Pons (tissue), 1 donor: ENCODE measurements at regions not wholly inside any gene's neighbourhood (a gene's known extent, or its start where the extent isn't known, plus 50 kb on each side); places are given as distances from the start of the nearest gene placed in this dataset.
"Not testable (repeated sequence)": the region's sequence is repeated elsewhere in the genome, so short reads cannot be mapped to it uniquely, and the experiment has no call there.

Experiments
- DNase-seq: peaks from one replicate; pipeline ENCODE4 v3.0.0-alpha.2; 2016; ENCODE audit warnings: low spot score

DNA sequence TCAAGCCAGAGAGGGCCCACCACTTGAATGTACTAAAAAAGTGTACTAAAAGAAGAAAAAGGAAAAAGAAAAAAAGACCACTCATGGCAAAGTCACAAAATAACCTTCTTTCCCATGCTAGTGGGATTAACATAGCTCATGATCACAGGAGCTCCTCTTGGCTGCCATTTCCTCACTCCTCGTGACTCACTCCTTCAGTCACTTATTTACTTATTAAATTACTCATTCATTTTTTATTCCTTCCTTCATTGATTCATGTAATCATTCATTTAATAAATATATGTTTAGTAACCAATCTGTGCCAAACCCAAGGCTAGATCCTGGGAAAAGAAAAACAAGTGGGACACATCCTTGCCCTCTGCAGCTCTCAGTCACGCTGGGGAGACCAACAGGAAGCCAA is 300.5 kb downstream of the INSIG2 start:
- DNase-seq: no peak

DNA sequence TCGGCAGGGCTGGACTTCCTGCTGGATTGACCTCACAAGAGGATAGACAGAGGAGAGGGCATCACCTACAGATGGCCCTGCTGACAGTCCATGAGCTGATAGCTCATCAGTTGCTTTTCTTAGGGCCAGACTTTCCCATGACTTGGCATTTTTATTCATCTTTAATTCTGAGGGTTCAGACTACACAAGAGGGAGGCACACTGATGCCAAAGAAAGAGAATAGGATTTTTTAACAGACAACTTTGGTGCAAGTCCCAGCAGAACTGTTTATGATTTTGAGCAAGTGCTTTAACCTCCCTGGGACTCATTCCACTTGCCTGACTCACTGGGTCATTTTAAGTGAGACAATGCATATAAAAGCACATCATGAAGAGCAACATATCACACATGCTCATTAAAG is 299.2 kb downstream of the INSIG2 start:
- DNase-seq: no peak

DNA sequence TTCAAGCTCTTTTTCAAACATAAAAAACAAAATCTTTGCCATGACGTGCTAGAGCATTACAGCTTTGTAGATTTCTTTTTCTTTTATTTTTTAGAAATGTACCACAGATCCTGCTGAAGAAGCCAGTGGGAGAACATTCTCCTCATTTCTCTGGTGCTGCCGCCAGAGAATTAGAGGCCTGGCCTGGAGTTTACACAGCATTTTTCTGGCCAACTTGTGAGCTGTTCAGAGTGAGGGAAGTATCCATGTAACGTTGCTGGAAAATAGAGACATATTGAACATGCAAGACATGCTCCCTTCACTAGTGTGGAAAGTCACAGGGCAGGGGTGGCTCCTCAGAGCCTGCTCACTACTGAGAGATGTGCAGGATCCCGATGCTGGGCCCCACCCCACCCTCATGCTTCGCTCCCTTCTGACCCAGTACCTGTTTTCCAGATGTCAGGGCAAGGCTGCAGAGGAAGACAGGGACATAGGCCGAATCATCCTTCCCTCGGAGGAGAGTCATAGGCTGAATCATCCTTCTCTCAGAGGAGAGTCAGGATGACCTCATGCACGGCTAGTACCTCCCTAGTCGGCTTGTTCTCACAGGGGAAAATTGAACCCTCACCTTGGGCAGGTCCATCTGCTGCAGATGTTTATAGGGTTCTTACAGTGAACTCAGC is 298.5 kb downstream of the INSIG2 start:
- no peak for DNase-seq

DNA sequence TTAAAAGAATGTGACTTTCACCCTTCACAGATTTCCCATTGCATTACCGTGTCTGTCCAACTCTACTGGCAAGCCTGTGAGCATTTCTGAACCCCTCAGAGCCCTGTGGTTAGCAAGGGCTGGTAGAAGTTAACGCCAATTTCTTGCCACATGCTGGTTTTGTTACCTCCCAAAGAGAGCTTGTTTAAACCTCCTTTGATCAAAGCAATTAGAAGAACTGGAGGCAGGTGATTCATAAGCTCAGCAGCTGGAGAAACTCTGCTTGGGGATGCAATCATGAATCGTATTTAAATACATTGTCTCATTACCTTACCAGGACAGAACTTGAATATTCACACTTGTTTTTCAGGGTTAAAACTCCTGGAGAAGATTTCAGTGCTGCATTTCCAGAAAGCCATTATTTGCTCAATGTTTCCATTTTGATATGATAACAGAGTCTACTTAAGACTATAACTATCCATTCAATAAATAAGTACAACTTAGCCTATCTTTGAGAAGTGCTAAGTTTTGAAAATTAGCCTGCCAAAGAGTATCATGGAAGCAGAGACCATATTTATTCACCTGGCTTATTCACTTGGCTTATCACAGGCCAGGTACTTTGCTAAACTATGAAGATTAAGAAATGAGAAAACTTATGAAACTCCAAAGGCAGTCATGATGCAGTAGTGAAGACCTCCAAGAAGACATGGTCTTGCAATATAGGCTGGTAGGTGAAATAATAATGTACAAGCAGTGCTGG is 292.8 kb downstream of the INSIG2 start:
- no peak for DNase-seq

DNA sequence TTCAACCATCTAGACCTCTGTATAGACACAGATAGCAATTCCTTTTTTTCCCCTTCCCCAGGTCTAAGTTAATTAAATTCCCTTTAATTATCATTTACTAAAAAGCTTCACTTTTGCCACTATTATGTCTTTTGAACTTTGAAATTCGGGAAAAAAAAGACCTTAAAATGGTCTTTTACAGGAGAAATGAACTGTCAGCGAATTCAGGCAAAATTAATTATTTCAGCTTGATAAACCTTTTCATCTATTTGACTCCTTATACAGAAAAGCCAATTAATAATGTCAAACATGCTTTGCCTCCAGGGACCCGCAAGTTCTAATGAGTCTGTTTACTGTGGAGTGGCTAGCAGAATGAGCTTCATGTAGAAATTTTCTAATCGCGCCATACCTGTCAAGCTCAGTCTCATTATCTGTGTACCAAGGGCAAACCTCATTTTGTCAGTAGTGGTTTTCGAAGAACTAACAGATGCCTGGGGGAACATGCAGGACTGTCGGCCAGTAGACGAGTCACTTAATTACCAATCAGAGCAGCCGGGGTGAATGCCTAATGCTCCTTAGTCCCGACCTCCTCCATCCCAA is 287.7 kb downstream of the INSIG2 start:
- no peak for DNase-seq

DNA sequence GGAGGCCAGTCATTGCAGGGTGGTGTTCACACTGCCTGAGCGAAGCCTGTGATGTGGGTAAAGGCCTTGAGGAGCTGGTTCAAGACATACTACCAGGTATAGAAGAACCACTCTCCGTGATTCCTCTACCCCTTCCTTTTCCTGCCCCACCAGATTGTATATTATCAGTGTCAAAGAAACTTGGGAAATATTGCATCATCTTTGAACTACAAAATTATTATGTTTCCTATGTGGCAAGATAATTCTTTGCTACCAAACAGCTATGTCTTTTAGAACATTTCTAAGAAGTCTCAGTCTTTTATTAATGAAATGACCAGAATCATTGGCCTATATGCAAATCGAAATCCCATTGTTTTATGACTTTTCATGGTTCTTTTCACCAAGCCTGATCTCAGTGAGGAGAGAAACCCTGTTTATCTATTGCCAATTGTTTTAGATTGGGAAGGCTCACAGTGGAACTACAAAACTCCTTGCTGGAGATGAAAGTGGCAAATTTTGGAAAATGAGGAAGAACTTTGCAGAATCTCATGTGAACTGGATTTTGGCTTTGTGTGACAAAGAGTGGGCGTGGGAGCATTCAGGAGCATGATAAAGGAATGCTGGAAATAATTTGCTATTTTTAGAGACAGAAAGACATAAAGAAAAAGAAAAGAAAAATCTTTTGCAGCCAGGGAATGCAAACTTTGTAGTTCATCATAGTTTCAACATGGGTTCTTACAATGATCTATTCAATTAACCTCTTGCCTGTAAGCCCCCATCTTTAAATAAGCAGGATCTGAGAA is 286.9 kb downstream of the INSIG2 start:
- DNase-seq: no peak

DNA sequence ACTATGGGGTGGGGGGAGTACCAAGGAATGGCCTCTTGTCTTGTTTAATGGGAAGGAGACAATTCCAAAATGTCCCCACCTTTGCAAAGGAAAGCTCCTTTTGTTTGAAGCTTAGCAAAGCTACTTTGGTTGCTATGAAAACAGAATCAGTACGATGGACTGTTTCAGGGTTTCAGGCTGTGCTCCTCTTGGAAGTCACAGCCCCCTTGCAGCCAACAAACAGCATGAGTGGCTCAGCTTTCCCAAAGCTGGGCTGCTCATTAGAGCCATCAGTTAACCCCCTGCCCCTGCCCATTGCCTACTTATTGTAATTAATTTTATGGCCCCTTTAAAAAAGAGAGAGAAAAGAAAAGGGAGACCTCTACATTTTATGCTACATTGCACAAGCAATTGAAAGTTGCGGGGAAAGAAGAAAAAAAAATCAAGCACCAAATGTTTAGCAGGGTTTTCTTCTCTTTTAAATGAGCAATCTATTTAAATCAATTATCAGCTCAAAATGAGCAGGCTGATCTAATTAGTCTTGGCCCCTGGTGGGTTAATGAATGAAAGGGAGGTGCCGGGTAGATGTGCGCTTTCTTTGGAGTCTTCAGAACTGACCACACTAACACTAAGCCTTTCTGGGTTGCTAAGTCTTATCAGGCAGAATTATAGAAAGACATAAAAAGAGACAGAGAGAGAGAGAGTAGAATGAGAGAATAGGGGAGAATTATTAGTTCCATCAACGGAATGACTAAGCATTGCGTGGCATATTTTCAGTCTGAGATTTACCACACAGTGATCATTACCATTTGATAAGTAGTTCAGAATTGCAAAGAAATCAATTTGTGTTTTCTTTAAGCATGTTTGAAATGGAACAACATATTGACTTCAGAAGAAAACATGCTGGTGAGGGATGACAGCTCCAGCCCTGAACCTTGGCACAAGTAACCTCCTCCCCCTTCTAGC is 284.9 kb downstream of the INSIG2 start:
- no peak for DNase-seq

DNA sequence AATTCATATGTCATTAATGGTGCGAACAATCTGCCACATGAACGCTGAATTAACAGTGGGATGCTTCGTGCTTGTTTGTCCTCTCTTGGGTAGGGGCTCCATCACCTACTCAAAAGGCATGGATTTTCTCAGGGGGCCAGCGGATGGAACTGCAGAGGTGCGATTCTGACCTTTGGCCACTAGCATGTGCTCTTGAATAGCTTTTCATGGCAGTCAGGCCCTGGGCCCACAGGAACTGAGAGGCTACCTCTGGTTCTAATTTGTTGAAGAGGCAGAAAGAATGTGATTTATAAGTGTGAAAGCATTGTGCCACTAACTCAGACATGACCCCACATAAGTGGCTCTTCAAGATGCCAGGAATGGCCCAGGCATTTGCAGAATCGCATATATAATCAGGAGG is 283.2 kb downstream of the INSIG2 start:
- DNase-seq: peak; percentile 15

DNA sequence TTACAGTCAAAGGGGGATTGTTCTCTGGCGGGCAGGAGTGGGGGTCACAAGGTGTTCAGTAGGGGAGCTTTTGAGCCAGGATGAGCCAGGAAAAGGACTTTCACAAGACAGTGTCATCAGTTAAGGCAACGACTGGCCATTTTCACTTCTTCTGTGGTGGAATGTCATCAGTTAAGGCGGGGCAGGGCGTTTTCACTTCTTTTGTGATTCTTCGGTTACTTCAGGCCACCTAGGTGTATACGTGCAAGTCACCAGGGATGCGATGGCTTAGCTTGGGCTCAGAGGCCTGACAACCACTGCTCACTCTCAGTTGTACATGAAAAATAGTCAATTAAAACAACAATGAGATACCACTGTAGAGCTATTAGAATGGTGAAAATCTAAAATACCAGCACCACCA is 281.2 kb downstream of the INSIG2 start:
- DNase-seq: not testable (repeated sequence)

DNA sequence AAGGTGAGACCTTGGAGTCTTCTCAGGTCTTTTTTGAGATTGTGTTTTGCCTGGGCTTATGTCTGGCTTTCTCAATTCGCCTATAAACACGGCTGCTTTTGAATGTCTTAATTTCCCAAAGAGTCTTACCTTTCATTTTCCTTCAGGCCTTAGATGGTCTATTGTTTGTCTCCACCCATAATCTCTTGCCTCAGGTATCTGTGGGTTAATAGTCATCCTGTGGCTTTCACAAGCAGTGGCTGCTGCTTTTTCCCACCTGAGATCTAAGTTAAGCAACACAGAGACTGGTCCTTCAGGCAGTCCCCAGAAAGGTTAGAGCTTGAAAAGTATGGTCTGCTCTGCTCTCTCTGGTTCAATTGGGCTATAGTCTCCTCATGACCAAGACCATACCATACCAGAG is 275.3 kb downstream of the INSIG2 start:
- no peak for DNase-seq

DNA sequence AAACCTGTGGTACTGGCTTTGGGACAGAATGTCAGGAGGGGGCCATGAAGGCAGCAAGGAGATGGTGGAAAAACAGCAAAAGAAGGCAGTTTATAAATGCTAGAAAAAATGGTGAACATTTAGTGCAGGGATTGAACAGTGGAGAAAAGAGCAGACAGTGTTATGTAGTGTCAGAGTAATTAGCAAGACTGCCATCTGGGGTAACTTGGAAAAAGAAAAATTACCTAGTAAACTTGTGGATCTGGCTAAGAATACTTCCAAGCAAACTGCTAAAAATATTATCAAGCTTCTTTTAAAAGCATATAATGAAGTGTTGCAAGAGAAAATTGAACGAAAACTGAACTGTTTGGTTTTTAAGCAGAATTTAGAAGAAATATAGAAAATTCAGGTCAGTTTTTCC is 267.8 kb downstream of the INSIG2 start:
- DNase-seq: no peak

DNA sequence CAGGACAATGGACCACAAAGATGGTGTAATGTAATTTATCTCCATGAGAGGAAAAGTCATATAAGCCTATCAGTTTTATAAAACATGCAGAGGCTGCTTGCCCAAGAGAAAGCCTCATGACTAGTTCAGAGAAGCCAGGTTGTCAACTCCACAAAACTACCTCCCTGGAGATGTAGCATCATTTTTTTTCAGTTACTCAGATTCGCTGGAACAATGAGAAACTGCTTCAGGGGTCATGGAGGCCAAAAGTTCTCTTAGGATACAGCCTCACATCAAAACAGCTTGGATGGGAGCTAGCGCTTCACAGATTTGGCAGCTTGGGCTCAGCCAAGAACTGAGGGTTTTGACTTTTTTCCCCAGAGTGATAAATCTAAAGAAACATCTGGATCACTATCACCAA is 263.5 kb downstream of the INSIG2 start:
- DNase-seq: no peak

DNA sequence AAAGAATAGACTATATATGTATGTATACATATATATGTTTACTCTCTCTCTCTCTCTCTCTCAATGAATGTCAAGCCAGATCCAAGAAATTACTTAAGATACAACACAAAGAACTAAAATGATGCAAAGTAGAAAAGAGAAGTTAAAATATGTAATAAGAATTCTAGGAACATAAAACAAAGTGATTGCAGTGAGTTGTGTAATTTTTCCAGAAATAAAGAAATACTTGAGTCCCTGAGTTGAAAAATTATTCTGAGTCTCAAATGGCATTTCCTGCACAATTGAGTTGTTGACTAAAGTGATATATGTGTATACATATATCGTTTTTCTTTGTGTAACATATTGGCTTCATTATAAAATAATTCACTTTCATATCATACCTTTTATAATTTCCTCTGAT is 262.4 kb downstream of the INSIG2 start:
- DNase-seq: no peak

DNA sequence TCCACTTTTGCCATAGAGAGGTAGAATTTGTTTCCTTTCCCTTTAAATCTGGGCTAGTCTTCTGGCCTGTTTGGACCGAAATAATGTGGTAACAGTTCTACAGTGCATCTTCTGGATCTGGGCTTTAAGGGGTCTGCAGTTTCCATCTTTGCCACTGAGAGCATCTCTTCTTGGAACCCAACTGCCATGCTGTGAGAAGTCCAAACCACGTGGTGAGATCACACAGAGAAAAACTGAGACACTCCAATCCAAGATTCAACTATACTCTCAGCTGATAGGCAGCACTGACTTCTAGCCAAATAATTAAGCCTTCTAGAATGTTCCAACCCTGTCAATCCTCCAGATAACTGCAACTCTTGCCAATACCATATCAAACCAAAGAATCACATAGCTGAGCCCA is 261.1 kb downstream of the INSIG2 start:
- no peak for DNase-seq

DNA sequence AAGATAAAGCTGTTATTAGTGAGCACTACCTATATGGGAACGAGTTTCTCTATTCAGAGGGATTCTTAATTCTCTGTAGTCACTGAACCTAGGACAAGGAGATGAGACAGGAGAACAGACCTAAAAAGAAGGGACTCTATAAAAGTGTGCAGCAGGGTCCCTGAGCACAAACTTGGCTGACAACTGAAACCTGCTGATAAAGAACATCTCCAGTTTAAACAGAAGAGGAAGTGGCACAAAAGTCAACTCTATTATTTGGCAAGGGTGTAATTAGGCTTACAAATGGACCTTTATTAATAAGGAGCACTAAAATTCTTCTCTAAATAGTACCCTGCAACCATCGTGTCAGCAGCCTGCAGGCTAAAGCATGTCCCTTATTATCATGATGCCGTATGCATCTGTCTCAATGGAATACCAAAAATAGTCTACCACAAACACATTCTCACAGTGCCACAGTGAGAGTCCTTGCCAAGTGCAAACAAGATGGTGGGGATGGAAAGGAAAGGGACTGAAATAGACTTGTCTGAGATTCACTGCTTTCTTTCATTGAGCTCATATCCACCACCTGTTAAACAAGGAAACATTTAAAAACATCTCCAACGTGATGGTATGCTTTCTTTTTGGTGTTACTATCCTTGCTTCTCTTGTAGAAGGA is 260.2 kb downstream of the INSIG2 start:
- no peak for DNase-seq

DNA sequence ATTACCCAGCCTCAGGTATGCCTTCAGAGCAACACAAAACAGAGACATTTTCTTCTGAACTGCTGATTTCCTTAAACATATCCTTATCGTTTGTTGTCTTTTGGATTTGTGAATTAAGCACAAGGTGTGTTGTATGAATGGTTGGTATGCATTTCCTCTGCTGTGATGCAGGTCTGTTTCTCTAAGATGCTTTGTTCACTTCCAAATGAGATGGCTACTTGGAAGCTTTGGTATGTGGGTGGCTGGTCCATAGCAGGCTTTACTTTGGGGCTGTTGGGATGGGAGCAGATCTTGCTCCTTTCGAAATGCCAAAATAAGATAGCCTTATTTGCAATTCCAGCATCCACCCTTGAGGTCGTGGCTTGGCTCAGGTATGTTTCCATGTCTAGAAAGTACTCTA is 257.2 kb downstream of the INSIG2 start:
- no peak for DNase-seq

DNA sequence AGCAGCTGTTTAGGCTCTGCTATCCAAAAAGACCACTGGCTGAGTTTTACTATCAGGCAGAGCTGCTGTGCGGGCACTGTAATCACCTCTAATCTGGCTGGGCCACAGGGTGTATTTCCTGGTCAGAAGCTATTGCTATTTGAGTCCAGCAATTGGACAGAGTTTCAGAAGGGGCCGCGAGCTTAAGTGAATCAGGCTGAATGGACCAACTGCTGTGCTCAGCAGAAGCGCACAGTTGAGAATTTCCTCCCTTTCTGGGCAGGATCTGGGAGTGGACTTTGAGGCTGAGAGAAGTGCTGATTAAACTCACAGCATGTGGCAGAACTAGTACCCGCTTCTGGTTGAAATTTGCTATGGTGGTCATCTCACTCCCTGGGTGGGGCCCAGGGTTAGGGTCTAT is 251.8 kb downstream of the INSIG2 start:
- DNase-seq: no peak

DNA sequence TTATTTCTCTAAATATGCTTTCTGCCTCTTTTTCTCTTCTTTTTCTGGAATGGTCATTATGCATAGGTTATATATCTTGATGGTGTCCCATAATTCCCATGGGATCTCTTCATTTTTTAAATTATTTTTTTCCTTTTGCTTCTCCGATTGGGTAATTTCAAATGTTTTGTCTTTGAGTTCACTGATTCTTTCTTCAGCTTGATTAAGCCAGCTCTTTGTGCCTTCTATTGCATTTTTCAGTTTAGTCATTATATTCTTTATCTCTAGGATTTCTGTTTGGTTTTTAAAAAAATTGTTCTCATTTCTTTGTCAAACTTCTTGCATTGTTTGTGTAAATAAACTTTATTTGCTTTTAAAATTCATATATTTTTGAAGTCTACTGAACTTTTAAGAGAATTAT is 251.1 kb downstream of the INSIG2 start:
- DNase-seq: no peak

DNA sequence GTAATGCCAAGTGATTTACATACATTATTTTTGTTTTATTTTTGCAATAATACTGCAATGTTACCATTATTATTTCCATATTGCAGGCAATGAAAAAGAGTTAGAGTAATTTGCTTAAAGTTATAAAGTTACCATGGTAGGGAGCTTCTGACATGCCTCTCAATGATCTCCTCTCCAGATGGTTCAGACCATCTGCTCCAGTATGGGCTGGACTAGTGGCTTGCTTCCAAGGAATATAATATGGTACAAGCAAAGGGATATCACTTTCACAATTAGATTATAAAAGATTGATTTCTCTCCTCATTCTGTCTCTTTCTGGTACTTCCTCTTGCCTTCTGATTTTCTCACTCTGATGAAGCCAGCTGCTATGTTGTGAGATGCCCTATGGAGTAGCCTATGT is 245.4 kb downstream of the INSIG2 start:
- DNase-seq: no peak

DNA sequence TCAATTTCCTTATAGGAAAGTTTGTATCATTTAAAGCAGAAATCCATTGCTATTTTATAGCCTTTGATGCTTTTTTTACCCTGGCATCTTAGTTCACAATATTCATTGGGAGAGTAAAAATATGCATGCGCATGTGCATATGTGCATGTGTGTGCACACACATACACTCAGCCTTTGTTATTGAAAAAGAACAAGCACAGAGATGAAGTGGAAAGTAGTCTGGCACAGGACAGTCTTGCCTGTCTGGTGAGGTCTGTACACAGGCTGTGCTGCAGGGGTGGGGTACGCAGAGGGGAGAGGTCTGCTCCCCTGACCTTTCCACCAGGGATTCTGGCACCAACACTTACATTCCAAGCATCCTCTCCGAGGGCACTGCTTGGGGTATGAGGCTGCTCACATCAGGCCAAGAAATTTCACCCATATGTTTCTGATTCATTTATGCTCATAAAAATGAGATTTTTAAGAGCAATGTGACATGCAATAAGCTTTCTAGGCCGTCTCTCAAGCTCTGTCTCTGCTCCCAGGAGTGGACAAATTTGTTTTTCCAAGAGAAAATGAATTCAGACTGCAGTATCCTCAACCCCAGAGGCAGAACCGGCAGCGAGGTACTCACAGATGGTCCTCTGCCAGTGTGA is 237.2 kb downstream of the INSIG2 start:
- no peak for DNase-seq

DNA sequence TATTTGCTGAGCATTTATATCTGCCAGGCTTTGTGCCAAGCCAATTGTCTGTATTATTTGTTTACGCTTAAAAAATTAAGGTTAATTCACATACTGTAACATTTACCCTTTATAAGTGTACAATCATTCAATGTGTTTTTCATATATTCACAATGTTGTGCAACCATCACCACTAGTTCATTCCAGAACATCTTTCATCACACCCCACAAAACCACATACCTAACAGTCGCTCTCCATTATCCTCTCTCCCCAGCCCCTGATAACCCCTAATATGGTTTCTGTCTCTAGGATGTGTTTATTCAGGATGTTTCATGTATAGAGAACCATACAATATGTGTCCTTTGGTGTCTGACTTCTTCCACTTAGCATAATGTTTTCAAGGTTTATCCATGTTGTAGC is 234.1 kb downstream of the INSIG2 start:
- DNase-seq: no peak
